ENCODE measurements at regions not wholly inside any gene's neighbourhood (a gene's known extent, or its start where the extent isn't known, plus 50 kb on each side); places are given as distances from the start of the nearest gene placed in this dataset.

GRCh38 chr12:128138125-128138524 is 128.8 kb upstream of the TMEM132C start:
- Mint-ChIP-seq H3K9me3 (peaks cover 0 to 8% of the 10 kb centered on the region in 2 donors), H3K27me3 (ENCODE audit: low read depth) (no peaks in the 10 kb centered on the region), H3K27ac (no peak overlapping the region), H3K36me3 (ENCODE audit: insufficient read depth in 2 of 2) (peaks cover 0 to 1% of the 10 kb centered on the region in 2 donors), H3K4me3 (no peak overlapping the region), H3K4me1 (ENCODE audit: low read depth) (no peaks in the 10 kb centered on the region)
- DNase-seq (no peak), ATAC-seq (replicated peaks in 1 of 2) (no peak)

GRCh38 chr12:128140551-128140950 is 126.4 kb upstream of the TMEM132C start:
- H3K36me3 Mint-ChIP-seq (ENCODE audit: insufficient read depth in 2 of 2) = peaks cover 0 to 1% of the 10 kb centered on the region in 2 donors
- no peak for ATAC-seq (replicated peaks in 1 of 2)
- DNase-seq = no peak
- no peaks in the 10 kb centered on the region for H3K27me3 Mint-ChIP-seq (ENCODE audit: low read depth)
- H3K9me3 Mint-ChIP-seq = peaks cover 0 to 8% of the 10 kb centered on the region in 2 donors
- no peak overlapping the region for H3K4me3 Mint-ChIP-seq
- no peaks in the 10 kb centered on the region for H3K4me1 Mint-ChIP-seq (ENCODE audit: low read depth)
- no peak overlapping the region for H3K27ac Mint-ChIP-seq

GRCh38 chr12:128150961-128151360 is 116.0 kb upstream of the TMEM132C start:
- no peak for ATAC-seq (replicated peaks in 1 of 2)
- Mint-ChIP-seq H3K4me3 (no peak overlapping the region), H3K9me3 (peaks cover 1 to 18% of the 10 kb centered on the region in 2 donors), H3K36me3 (ENCODE audit: insufficient read depth in 2 of 2) (peaks cover 0 to 3% of the 10 kb centered on the region in 2 donors), H3K4me1 (ENCODE audit: low read depth) (no peaks in the 10 kb centered on the region), H3K27me3 (ENCODE audit: low read depth) (no peaks in the 10 kb centered on the region), H3K27ac (no peak overlapping the region)
- DNase-seq = no peak

- Mint-ChIP-seq H3K4me1 (ENCODE audit: low read depth) (no peaks in the 10 kb centered on the region), H3K27ac (no peak overlapping the region), H3K4me3 (no peak overlapping the region), H3K27me3 (ENCODE audit: low read depth) (no peaks in the 10 kb centered on the region), H3K36me3 (ENCODE audit: insufficient read depth in 2 of 2) (no peaks in the 10 kb centered on the region), H3K9me3 (peaks cover 0 to 14% of the 10 kb centered on the region in 2 donors)
- ATAC-seq (replicated peaks in 1 of 2) = no peak
- DNase-seq = no peak
These were observed 111.4 kb upstream of the TMEM132C start for GRCh38 chr12:128155571-128155970.

GRCh38 chr12:128163086-128163485 is 103.9 kb upstream of the TMEM132C start:
- Mint-ChIP-seq H3K4me1 (ENCODE audit: low read depth) (no peaks in the 10 kb centered on the region), H3K36me3 (ENCODE audit: insufficient read depth in 2 of 2) (no peaks in the 10 kb centered on the region), H3K9me3 (peaks cover 0 to 2% of the 10 kb centered on the region in 2 donors), H3K4me3 (no peak overlapping the region), H3K27me3 (ENCODE audit: low read depth) (no peaks in the 10 kb centered on the region), H3K27ac (no peak overlapping the region)
- DNase-seq (no peak), ATAC-seq (replicated peaks in 1 of 2) (no peak)

GRCh38 chr12:128164533-128164932 is 102.4 kb upstream of the TMEM132C start:
- ATAC-seq (replicated peaks in 1 of 2) (no peak), DNase-seq (no peak)
- Mint-ChIP-seq H3K36me3 (ENCODE audit: insufficient read depth in 2 of 2) (no peaks in the 10 kb centered on the region), H3K27ac (no peak overlapping the region), H3K27me3 (ENCODE audit: low read depth) (no peaks in the 10 kb centered on the region), H3K4me1 (ENCODE audit: low read depth) (no peaks in the 10 kb centered on the region), H3K4me3 (no peak overlapping the region), H3K9me3 (peaks cover 3% of the 10 kb centered on the region in 2 donors)

GRCh38 chr12:128165387-128165786 is 101.6 kb upstream of the TMEM132C start:
- ATAC-seq (replicated peaks in 1 of 2) = no peak
- H3K4me3 Mint-ChIP-seq = no peak overlapping the region
- no peak for DNase-seq
- H3K27me3 Mint-ChIP-seq (ENCODE audit: low read depth) = no peaks in the 10 kb centered on the region
- no peak overlapping the region for H3K27ac Mint-ChIP-seq
- H3K9me3 Mint-ChIP-seq = peaks cover 3% of the 10 kb centered on the region in 2 donors
- H3K36me3 Mint-ChIP-seq (ENCODE audit: insufficient read depth in 2 of 2) = no peaks in the 10 kb centered on the region
- no peaks in the 10 kb centered on the region for H3K4me1 Mint-ChIP-seq (ENCODE audit: low read depth)

- Mint-ChIP-seq H3K4me1 (ENCODE audit: low read depth) (no peaks in the 10 kb centered on the region), H3K27me3 (ENCODE audit: low read depth) (no peaks in the 10 kb centered on the region), H3K36me3 (ENCODE audit: insufficient read depth in 2 of 2) (peaks cover 0 to 1% of the 10 kb centered on the region in 2 donors), H3K9me3 (peaks cover 5 to 6% of the 10 kb centered on the region in 2 donors), H3K27ac (no peak overlapping the region), H3K4me3 (no peak overlapping the region)
- DNase-seq (no peak), ATAC-seq (replicated peaks in 1 of 2) (no peak)
These were observed 98.7 kb upstream of the TMEM132C start for GRCh38 chr12:128168273-128168672.

- no peaks in the 10 kb centered on the region for H3K27me3 Mint-ChIP-seq (ENCODE audit: low read depth)
- no peaks in the 10 kb centered on the region for H3K4me1 Mint-ChIP-seq (ENCODE audit: low read depth)
- DNase-seq (no peak), ATAC-seq (replicated peaks in 1 of 2) (no peak)
- H3K27ac Mint-ChIP-seq = no peak overlapping the region
- H3K4me3 Mint-ChIP-seq = no peak overlapping the region
- H3K36me3 Mint-ChIP-seq (ENCODE audit: insufficient read depth in 2 of 2) = peaks cover 0 to 1% of the 10 kb centered on the region in 2 donors
- peaks cover 6 to 8% of the 10 kb centered on the region in 2 donors for H3K9me3 Mint-ChIP-seq
These were observed 96.8 kb upstream of the TMEM132C start for GRCh38 chr12:128170181-128170580.

- Mint-ChIP-seq H3K9me3 (peaks cover 2 to 4% of the 10 kb centered on the region in 2 donors), H3K4me1 (ENCODE audit: low read depth) (no peaks in the 10 kb centered on the region), H3K27me3 (ENCODE audit: low read depth) (no peaks in the 10 kb centered on the region), H3K36me3 (ENCODE audit: insufficient read depth in 2 of 2) (peaks cover 0 to 1% of the 10 kb centered on the region in 2 donors), H3K4me3 (no peak overlapping the region), H3K27ac (no peak overlapping the region)
- no peak for DNase-seq
- no peak for ATAC-seq (replicated peaks in 1 of 2)
These were observed 88.4 kb upstream of the TMEM132C start for GRCh38 chr12:128178565-128178964.

- Mint-ChIP-seq H3K9me3 (peaks cover 2 to 3% of the 10 kb centered on the region in 2 donors), H3K27ac (no peak overlapping the region), H3K27me3 (ENCODE audit: low read depth) (no peaks in the 10 kb centered on the region), H3K36me3 (ENCODE audit: insufficient read depth in 2 of 2) (peaks cover 0 to 1% of the 10 kb centered on the region in 2 donors), H3K4me3 (no peak overlapping the region), H3K4me1 (ENCODE audit: low read depth) (no peaks in the 10 kb centered on the region)
- DNase-seq (no peak), ATAC-seq (replicated peaks in 1 of 2) (no peak)
These were observed 88.0 kb upstream of the TMEM132C start for GRCh38 chr12:128178966-128179365.

- DNase-seq (no peak), ATAC-seq (replicated peaks in 1 of 2) (no peak)
- Mint-ChIP-seq H3K36me3 (ENCODE audit: insufficient read depth in 2 of 2) (peaks cover 0 to 1% of the 10 kb centered on the region in 2 donors), H3K9me3 (peaks cover 3% of the 10 kb centered on the region in 2 donors), H3K27me3 (ENCODE audit: low read depth) (no peaks in the 10 kb centered on the region), H3K27ac (no peak overlapping the region), H3K4me3 (no peak overlapping the region), H3K4me1 (ENCODE audit: low read depth) (no peaks in the 10 kb centered on the region)
These were observed 86.8 kb upstream of the TMEM132C start for GRCh38 chr12:128180166-128180565.

- H3K27ac Mint-ChIP-seq = no peak overlapping the region
- H3K27me3 Mint-ChIP-seq (ENCODE audit: low read depth) = no peaks in the 10 kb centered on the region
- H3K4me3 Mint-ChIP-seq = no peak overlapping the region
- no peaks in the 10 kb centered on the region for H3K36me3 Mint-ChIP-seq (ENCODE audit: insufficient read depth in 2 of 2)
- no peak for DNase-seq
- no peak for ATAC-seq (replicated peaks in 1 of 2)
- peaks cover 0 to 7% of the 10 kb centered on the region in 2 donors for H3K9me3 Mint-ChIP-seq
- H3K4me1 Mint-ChIP-seq (ENCODE audit: low read depth) = no peaks in the 10 kb centered on the region
These were observed 76.9 kb upstream of the TMEM132C start for GRCh38 chr12:128190052-128190451.

- no peak for ATAC-seq (replicated peaks in 1 of 2)
- Mint-ChIP-seq H3K27me3 (ENCODE audit: low read depth) (no peaks in the 10 kb centered on the region), H3K4me1 (ENCODE audit: low read depth) (no peaks in the 10 kb centered on the region), H3K9me3 (peaks cover 0 to 7% of the 10 kb centered on the region in 2 donors), H3K4me3 (no peak overlapping the region), H3K27ac (no peak overlapping the region), H3K36me3 (ENCODE audit: insufficient read depth in 2 of 2) (no peaks in the 10 kb centered on the region)
- DNase-seq = no peak
These were observed 76.4 kb upstream of the TMEM132C start for GRCh38 chr12:128190614-128191013.
